Right lobe of liver (tissue), 4 donors: ENCODE measurements at regions not wholly inside any gene's neighbourhood (a gene's known extent, or its start where the extent isn't known, plus 50 kb on each side); places are given as distances from the start of the nearest gene placed in this dataset.

Experiments used
- POLR2A ChIP-seq: fragments of 450-650 bp; IDR thresholded peaks from one replicate; pipeline ENCODE4 v1.6.1; 2017; ENCODE audit warnings: antibody characterized with exemption, mild to moderate bottlenecking
- TF ChIP-seq, protein P1 (sequence below), 4 donors: fragments of 200-600 bp in 3 of 4; fragments of 450-650 bp in 1 of 4; IDR thresholded peaks; one replicate each; pipeline versions ENCODE4 v1.5.1 to v1.8.0; 2016 to 2022; ENCODE audit warnings: antibody characterized with exemption in 4 of 4, mild to moderate bottlenecking in 2 of 4
- donor health status: DM: no; HTN: no; CAD: no.
- donor health status: DM: no; HTN: no; CAD: no.
- donor health status: DM: no; HTN: yes; CAD: no.

DNA sequence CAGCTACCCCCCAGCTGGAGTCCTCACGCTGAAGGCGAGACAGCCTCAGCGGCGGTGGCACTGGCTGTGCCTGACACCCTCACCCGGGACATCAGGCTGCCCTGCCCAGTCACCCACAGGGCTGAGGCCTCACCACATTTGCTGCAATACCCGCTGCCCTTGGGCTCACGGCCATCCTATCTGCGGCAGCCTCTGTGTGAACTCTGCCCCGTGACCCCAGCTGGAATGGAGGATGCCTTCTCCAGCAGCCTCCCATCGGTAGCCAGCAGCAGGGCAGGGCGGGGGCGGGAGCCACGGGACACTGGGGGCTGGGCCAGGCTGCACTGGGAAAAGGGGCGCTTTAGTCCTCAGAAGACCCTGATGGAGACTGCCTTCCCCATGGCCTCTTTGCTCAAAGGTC lies 112.4 kb upstream of the ZBTB40 start:
- TF ChIP-seq POLR2A: no peak
- TF ChIP-seq, protein P1, sequence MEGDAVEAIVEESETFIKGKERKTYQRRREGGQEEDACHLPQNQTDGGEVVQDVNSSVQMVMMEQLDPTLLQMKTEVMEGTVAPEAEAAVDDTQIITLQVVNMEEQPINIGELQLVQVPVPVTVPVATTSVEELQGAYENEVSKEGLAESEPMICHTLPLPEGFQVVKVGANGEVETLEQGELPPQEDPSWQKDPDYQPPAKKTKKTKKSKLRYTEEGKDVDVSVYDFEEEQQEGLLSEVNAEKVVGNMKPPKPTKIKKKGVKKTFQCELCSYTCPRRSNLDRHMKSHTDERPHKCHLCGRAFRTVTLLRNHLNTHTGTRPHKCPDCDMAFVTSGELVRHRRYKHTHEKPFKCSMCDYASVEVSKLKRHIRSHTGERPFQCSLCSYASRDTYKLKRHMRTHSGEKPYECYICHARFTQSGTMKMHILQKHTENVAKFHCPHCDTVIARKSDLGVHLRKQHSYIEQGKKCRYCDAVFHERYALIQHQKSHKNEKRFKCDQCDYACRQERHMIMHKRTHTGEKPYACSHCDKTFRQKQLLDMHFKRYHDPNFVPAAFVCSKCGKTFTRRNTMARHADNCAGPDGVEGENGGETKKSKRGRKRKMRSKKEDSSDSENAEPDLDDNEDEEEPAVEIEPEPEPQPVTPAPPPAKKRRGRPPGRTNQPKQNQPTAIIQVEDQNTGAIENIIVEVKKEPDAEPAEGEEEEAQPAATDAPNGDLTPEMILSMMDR (IDR thresholded peaks at IDR 0.05): peak in 1 of 4 donors; percentile 37
